G401 (cell line): ENCODE measurements at regions not wholly inside any gene's neighbourhood (a gene's known extent, or its start where the extent isn't known, plus 50 kb on each side); places are given as distances from the start of the nearest gene placed in this dataset.
A peak's percentile ranks its signal among the peaks of the same experiment; 100 is the strongest.
"Not testable (repeated sequence)": the region's sequence is repeated elsewhere in the genome, so short reads cannot be mapped to it uniquely, and the experiment has no call there.

Source experiments
- DNase-seq: peaks from one replicate; pipeline ENCODE4 v3.0.0-alpha.2; 2015; ENCODE audit warnings: low spot score
- in situ Hi-C: cut with HindIII; loops from 2 replicates; pipeline ENCODE4 v1.10.0; 2016; ENCODE audit warnings: low sequenced_read_pairs, mixed read lengths

DNA sequence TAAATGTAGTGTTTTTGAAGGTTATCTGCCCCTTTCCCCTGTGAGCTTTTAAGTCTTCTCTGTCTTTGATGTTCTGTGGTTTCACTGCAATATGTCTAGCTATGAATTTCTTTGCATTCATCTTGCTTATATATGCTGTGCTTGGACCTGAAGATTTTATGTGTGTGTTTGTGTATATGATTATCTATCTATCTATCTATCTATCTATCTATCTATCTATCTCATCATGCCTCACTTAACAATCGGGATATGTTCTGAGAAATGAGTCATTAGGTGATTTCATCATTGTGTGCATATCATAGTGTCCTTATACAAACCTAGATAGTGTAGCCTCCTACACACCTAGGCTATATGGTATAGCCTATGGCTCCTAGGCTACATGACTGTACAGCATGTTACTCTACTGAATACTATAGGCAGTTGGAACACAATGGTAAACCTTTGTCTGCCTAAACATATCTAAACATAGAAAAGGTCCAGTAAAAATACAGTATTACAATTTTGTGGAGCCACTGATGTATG, 173.9 kb downstream of the NPIPA7 start:
- in situ Hi-C loops, DNase-seq: not testable (repeated sequence)

DNA sequence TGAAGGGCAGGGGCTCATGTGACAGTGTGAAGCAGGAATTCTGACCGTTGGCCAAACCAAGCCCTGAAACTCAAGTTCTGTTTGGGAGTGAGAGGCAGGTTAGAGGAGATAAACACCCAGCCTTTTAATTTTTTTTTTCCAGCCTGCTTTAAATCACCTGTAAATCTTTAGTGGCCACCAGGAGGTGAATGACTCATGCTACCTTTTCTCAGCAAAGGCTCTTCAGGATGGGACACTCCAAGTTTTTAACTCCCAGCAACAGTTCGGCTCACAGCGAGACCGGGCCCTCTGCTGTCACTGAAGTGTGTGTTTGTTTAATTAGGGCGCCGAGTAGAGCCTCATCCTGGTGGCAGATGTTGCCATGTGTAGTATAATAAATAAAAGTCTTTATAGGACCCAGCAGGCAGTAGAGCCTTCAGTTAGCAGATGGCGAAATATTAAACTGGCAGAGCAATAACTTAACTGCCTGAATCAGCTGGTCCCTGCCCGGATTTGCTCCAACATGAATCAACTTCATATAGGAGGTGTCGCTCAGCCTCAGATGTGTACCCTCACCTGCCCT, 180.3 kb downstream of the NPIPA7 start:
- DNase-seq, in situ Hi-C loops: not testable (repeated sequence)

DNA sequence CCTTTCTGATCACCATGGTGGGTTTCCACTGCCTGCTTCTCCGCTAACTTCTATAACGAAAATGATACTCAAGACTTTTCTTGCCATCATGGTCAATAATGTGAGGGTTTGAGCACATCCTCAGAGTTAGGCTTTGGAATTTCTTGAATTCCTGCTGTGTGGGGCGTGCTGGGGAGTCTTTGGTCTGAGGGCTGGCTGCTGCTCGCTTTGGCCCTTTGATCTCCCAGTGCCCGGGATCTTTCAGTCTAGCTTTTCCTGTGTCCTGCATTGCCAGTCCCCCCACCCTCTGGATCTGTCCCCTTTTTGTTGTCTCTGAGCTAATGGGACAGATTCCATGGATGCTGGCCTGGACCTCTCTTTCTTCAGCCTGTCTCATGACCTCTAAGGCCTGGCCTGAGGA, 182.6 kb downstream of the NPIPA7 start:
- DNase-seq, in situ Hi-C loops: not testable (repeated sequence)

DNA sequence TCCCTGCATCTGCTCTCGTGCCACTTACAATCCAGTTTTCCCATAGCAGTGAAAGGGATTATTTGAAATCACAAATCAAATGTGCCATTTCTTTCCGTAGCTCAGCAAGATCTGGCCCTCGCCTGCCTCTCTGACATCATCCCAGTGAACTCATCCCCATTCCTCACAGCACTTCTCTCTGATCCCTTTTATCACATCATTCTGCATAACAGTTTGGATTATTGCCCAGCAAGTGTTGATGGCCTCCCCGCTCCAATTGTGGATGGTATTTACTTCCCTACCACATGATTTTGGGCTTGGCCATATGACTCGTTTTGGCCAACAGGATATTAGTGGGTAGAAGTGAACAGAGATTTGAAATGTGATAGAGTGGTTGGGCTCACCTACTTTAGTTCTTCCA, 185.0 kb downstream of the NPIPA7 start:
- in situ Hi-C loops, DNase-seq: not testable (repeated sequence)

DNA sequence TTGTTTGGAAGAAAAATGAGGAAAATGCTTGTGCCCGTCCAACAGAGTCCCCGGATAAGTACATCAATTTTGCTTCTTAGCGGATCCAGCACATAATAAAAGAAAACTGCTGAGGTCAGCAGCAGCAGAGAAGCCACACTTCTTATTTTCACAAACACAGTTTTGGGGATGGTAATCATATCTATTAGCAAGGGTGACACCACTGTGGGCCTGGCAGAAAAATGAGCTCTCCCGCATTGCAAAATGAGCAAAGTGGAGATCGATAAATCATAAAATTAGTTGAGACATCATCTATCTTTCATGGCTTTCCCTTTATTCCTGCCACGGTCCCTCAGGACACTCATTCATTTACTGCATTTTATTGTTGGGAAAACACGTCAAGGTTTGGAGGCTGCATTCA, 186.4 kb downstream of the NPIPA7 start:
- in situ Hi-C loops, DNase-seq: not testable (repeated sequence)

DNA sequence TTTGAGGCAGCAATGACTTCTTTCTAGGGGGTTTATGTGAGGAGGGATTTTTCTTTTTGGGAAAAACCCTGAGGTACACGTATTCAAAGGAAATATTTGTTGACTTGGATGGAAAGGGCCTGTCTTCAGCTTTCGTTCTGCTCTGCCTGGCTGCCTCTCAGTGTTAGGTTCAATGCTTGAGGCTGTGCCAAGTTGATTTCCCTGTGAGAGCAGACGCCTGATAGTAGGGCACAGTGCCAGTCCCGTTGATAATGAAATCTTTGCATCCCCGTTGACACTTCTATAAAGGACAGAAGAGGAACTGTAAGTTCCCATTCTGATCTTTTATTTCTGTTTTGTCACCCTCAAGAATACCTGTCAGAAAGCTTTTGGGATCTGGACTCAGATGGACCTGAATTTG, 191.1 kb downstream of the NPIPA7 start:
- peak; percentile 1 for DNase-seq
- in situ Hi-C loops, result not testable (repeated sequence)

DNA sequence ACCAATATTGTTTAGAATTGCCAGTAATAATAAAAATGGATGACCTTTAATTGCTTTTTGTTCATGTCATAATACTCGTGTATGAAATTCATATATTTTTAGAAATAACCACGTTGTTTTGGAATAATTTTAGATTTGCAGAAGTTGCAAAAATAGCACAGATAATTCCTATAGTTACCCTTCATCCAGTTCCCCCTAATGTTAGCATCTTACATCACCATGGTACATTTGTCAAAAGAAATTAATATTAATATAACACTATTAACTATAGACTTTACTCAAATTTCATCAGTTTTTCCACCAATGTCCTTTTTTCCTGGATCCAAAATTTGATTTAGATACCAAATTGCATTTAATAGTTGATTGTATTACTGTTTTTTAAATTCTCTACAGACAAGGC, 191.9 kb downstream of the NPIPA7 start:
- DNase-seq, in situ Hi-C loops: not testable (repeated sequence)

DNA sequence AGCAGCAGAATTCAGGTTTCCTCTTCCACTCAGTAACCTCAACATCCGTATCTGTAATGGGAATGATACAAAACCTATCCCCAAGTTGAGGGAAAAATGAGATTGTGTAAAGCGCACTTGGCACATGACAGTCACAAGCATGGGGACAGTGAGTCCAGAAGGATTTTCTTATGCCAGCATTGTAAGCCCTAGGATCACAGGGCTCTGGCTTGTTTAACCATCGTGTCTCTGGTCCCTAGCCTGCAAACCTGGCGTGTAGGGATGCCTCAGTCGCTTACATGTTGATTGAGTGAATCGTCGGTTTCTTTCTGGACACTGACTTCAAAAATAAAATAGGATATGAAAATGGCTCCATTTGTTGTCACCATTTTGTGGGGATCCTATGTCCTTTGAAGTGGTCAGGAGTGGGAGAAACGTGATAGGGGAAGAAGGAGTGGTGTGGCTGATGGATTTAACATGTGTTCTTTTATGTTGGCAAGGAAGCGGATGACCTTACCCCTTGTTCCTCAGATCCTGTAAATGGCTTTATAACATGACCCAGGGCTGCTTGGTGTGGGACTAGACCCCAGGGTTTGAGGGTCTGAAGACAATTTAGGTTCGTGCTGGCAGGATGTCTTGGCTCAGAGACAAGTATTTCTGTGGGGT, 193.3 kb downstream of the NPIPA7 start:
- DNase-seq, in situ Hi-C loops: not testable (repeated sequence)

DNA sequence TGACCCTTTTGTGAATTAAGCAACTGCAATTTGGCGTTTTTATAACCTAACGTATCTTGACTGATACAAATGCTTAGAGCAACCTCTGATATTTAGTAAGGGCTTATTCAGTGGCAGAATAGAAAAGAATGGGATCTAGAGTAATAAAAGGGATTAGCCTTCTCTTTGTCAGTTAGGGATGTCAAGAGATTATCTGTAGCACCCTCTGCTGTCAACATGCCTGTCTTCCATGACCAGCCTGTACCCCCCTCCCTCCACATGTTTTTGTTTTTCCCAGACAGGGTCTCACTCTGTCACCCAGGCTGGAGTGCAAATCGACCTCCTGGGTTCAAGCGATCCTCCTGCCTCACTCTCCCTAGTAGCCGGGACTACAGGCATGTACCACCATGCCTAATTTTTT, 198.1 kb downstream of the NPIPA7 start:
- DNase-seq, in situ Hi-C loops: not testable (repeated sequence)

DNA sequence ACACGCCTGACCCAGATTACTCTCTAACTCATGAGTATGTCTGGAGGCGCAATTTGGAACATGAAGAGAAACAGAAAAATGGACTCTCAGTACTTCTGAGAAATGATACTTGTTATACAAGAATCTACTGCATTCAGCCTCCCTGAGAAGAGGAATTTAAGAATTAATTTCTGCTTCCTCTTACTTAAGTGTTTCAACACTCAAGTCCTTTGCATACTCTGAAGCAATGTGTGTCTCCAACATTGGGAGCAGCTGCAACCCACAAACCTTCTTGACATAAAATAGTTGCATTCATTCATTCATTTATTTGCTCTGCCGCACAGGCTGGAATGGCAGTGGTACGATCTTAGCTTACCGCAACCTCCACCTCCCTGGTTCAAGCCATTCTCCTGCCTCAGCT, 199.8 kb downstream of the NPIPA7 start:
- in situ Hi-C loops, result no loop called here
- DNase-seq, result no peak

DNA sequence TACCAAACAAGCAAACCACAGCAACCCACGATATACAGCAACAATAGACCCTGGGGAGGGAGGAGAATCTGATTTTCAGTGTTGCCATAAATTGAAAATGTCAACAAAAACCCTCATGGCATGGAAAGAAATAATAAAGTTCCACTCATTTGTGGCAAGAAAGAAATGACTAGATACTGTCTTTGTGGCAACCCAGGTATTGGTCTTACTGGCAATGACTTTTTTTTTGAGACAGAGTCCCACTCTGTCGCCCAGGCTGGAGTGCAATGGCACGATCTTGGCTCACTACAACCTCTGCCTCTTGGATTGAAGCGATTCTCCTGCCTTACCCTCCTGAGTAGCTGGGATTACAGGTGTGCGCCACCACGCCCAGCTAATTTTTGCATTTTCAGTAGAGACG, 204.0 kb downstream of the NPIPA7 start:
- DNase-seq, in situ Hi-C loops: not testable (repeated sequence)

DNA sequence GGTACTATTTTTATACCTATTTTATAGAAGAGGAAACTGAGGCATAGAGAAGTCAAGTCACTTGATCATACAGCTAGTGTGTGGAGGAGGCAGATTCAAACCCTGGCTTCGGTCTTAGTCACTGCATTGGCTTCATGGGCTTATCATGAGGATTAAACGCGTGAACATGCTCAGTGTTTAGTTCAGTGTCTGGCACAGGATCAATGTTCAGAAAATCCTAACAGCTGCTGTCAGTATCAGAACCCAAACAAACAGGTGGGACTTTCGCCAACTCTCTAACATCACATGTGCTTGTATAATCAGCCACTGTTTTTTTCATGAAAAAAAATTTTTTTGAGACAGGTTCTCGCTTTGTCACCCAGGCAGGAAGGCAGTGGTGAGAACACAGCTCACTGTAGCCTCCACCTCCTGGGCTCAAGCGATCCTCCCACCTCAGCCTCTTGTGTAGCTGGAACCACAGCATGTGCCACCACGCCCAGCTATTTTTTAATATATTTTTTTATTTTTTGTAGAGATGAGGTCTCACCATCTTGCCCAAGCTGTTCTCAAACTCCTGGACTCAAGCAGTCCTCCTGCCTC, 207.2 kb downstream of the NPIPA7 start:
- in situ Hi-C loops, DNase-seq: not testable (repeated sequence)

DNA sequence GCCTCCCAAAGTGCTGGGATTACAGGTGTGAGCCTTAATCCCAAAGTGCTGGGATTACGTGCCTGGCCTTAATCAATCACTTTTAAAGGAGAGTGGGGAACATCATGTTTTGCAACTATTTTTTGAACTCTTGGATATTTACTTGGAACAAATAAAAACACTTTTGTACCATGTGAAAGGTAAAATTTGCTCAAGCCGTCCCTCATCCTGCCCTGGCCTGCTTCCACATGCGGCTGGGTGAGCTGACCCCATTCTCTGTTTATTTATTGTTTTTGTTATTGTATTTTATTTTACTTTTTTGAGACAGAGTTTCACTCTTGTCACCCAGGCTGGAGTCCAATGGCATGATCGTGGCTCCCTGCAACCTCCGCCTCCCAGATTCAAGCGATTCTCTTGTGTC, 208.0 kb downstream of the NPIPA7 start:
- DNase-seq, in situ Hi-C loops: not testable (repeated sequence)

DNA sequence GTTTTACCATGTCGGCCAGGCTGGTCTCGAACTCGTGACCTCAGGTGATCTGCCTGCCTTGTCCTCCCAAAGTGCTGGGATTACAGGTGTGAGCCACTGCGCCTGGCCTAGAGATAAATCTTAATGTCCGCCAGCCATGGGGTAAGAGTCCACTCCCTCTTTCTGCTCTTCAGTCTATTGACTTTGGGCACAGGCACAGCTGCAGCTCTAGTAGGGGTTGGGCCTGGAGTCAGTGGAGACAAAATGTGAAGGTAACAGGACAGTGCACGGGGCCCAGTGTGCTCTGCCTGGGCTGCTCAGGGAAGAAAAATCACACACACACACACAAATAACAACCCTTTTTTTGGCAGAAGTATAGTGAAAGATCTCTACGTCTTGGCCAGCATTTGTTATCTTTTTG, 209.5 kb downstream of the NPIPA7 start:
- in situ Hi-C loops, DNase-seq: not testable (repeated sequence)

DNA sequence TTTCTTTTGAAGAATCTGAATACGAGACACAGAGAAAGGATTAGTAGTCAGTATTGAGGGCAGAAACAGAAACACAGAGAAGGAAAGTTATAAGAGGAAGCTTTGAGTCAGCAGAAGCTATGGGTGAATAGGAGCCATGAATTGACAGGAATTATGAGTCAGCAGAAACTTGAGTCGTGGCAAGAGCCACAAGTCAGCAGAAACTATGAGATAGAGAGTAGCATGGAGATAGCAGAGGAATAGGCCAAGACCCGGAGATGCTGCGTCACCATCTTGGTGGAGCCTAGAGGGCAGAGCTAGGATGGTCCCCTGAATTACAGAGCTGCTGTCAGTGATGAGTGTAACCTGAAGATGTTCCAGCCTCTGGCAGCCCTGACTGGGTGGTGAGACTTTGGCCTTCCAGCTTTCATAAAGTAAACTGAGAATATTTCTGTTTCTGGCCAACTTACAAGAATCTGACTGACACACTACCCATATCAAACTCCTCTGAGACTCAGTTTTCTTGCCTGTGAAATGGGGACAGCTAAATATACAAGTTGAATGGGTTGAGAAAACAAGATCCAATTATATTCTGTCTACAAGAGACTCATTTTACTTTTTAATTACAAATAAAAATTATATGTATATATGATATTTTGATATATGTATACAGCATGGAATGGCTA, 211.8 kb downstream of the NPIPA7 start:
- DNase-seq, in situ Hi-C loops: not testable (repeated sequence)

DNA sequence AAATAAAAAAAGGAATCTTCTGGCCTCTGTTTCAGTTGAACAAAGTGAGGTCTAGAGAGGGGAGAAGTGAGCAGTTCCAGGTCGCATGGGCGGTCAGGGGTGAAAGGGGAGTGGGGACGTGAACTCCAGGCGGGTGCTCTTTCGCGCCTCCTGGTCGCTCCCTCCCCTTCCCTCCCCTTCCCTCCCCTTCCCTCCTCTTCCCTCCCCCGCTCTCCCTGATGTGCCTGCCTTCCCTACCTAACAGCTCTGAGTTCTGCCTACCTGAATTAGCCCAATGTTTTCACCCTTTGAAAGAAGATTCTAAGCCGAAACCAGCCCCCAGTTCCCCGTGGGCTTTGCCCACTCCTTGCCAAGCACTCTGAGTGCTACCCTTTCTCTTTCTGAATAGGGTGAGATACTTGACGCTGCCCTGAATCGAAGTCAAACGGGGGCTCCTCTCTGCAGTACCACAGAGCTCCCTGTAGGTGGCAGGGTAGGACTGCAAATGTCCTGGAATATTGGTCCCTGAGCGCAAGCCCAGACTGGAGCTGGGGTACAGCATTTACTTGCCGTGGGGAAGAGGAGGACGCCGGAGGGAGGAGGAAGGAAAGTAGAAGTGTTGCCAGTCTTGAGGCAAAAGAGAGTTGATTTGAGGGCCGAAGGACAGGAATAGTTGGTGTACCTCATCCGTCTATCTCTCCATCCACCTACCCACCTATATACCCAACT, 214.4 kb downstream of the NPIPA7 start:
- DNase-seq, in situ Hi-C loops: not testable (repeated sequence)

DNA sequence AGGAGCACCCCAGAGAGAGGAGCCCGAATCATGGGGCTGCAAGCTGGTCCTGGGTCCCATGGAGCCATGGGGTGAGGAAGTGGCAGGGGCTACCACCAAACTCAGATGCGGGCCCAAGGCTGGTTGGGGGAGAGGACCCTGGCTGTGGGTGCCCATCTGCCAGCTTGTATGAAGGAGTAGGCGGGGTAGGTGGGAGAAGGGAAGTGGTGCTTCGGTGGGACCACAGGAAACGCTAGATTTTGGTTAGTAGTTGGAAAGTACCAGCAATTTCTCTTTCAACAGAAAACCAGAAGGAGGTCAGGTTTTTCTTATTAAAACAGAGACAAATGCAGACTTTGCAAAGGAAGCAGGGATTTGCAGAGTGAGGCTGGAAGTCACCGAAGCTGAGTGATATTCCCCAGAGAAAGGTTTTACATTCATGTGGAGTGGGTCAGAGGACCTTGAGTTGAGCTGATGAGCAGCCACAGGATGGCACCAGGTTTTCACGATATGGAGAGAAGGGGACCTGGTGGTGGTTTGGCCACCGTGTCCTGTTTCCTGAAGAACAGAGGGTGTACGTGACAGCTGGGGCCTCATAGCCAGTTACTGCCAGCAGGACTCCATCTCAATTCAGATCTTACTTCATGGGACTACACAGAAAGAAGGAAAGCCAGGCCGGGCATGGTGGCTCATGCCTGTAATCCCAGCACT, 216.2 kb downstream of the NPIPA7 start:
- in situ Hi-C loops, DNase-seq: not testable (repeated sequence)

DNA sequence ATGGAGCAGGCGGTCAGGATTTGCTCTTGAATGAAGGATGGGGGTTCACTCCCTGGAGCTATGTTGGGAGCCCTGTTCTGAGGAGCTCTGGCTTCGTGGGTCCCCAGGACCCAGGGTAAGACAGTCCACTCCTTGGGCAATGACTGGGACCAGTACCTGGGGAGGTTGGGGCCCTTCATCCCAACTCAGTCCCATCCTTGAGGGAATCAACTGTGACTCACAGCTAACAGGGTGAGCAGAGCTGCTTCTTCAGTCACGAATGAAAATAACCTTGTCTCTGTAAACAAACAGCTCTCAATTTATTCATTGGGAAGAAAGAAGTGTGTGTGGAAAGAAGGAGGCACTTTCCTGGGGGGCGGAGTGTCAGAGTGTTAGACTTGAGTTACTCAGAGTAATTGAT, 222.3 kb downstream of the NPIPA7 start:
- DNase-seq, in situ Hi-C loops: not testable (repeated sequence)
